Breast epithelium (tissue), 3 donors: ENCODE measurements at regions not wholly inside any gene's neighbourhood (a gene's known extent, or its start where the extent isn't known, plus 50 kb on each side); places are given as distances from the start of the nearest gene placed in this dataset.
"Not testable (repeated sequence)": the region's sequence is repeated elsewhere in the genome, so short reads cannot be mapped to it uniquely, and the experiment has no call there.

ENCODE experiments used
- CTCF ChIP-seq, 3 donors: fragments of 450-650 bp; IDR thresholded peaks; one replicate each; pipeline ENCODE4 v1.5.1; 2016 to 2017; ENCODE audit warnings: antibody characterized with exemption in 3 of 3, mild to moderate bottlenecking in 3 of 3, moderate library complexity in 3 of 3
- POLR2A ChIP-seq: fragments of 450-650 bp; IDR thresholded peaks from one replicate; pipeline ENCODE4 v1.6.1; 2016; ENCODE audit warnings: antibody characterized with exemption, mild to moderate bottlenecking, moderate library complexity
- POLR2AphosphoS5 ChIP-seq, 3 donors: sonication (generic); formaldehyde crosslinking; IDR thresholded peaks; one replicate each; pipeline ENCODE4 v1.6.1; 2017; ENCODE audit warnings: antibody characterized with exemption in 3 of 3

- not testable (repeated sequence) for TF ChIP-seq CTCF (IDR thresholded peaks at IDR 0.05); POLR2AphosphoS5 (IDR thresholded peaks at IDR 0.05); POLR2A
Observed at GRCh38 chr15:20420710-20421109, 120.9 kb downstream of the GOLGA6L6 start.
